GM19324 (cell line): ENCODE measurements at regions not wholly inside any gene's neighbourhood (a gene's known extent, or its start where the extent isn't known, plus 50 kb on each side); places are given as distances from the start of the nearest gene placed in this dataset.

Source experiments
- ATAC-seq: cut with Tn5 transposase; IDR thresholded peaks from one replicate; pipeline ENCODE4 v1.9.1; 2021; ENCODE audit warnings: mild to moderate bottlenecking, moderate library complexity; ENCODE audit not compliant: unreplicated experiment, low FRiP score

GRCh38 chr1:104787866-104788510 is 1038.3 kb downstream of the AMY1C start:
- no peak for ATAC-seq

- no peak for ATAC-seq
Measured at GRCh38 chr1:104791030-104791429, 1041.3 kb downstream of the AMY1C start.

GRCh38 chr1:104794035-104794434 is 1044.3 kb downstream of the AMY1C start:
- no peak for ATAC-seq

GRCh38 chr1:104795931-104796330 is 1046.2 kb downstream of the AMY1C start:
- no peak for ATAC-seq

GRCh38 chr1:104797982-104798381 is 1048.3 kb downstream of the AMY1C start:
- ATAC-seq: no peak

- no peak for ATAC-seq
Measured at GRCh38 chr1:104801344-104801743, 1051.6 kb downstream of the AMY1C start.

- ATAC-seq: no peak
Measured at GRCh38 chr1:104804147-104804546, 1054.4 kb downstream of the AMY1C start.

- no peak for ATAC-seq
Measured at GRCh38 chr1:104807590-104807989, 1057.9 kb downstream of the AMY1C start.

- ATAC-seq: no peak
Measured at GRCh38 chr1:104825401-104825800, 1075.7 kb downstream of the AMY1C start.

GRCh38 chr1:104830534-104830933 is 1080.8 kb downstream of the AMY1C start:
- no peak for ATAC-seq

GRCh38 chr1:104852151-104852550 is 1102.5 kb downstream of the AMY1C start:
- ATAC-seq: no peak

GRCh38 chr1:104853276-104853675 is 1103.6 kb downstream of the AMY1C start:
- no peak for ATAC-seq

GRCh38 chr1:104854529-104854928 is 1104.8 kb downstream of the AMY1C start:
- no peak for ATAC-seq

- no peak for ATAC-seq
Measured at GRCh38 chr1:104855550-104855949, 1105.9 kb downstream of the AMY1C start.

GRCh38 chr1:104856091-104856490 is 1106.4 kb downstream of the AMY1C start:
- ATAC-seq: no peak

GRCh38 chr1:104856518-104856917 is 1106.8 kb downstream of the AMY1C start:
- no peak for ATAC-seq

GRCh38 chr1:104868794-104869193 is 1119.1 kb downstream of the AMY1C start:
- no peak for ATAC-seq

- ATAC-seq: no peak
Measured at GRCh38 chr1:104874044-104874443, 1124.3 kb downstream of the AMY1C start.

- no peak for ATAC-seq
Measured at GRCh38 chr1:104878203-104878909, 1128.7 kb downstream of the AMY1C start.

GRCh38 chr1:104884939-104885338 is 1135.2 kb downstream of the AMY1C start:
- ATAC-seq: no peak

- ATAC-seq: no peak
Measured at GRCh38 chr1:104905322-104905721, 1155.6 kb downstream of the AMY1C start.

GRCh38 chr1:104906141-104906540 is 1156.4 kb downstream of the AMY1C start:
- ATAC-seq: no peak
